ENCODE measurements at regions not wholly inside any gene's neighbourhood (a gene's known extent, or its start where the extent isn't known, plus 50 kb on each side); places are given as distances from the start of the nearest gene placed in this dataset.

GRCh38 chrX:4379071-4379470 is 665.6 kb upstream of the PRKX start:
- Histone ChIP-seq H3K9me3 (ENCODE audit: control insufficient read depth in 1 of 2, insufficient read depth in 1 of 2, low read length in 2 of 2) (no peaks in the 10 kb centered on the region), H3K4me1 (ENCODE audit: insufficient read depth, low read length) (no peaks in the 10 kb centered on the region), H3K27ac (ENCODE audit: low read depth in 1 of 2, low read length in 2 of 2) (no peak overlapping the region), H3K4me3 (ENCODE audit: low read length) (no peak overlapping the region), H3K27me3 (ENCODE audit: control insufficient read depth in 1 of 2, insufficient read depth in 2 of 2, low read length in 2 of 2) (no peaks in the 10 kb centered on the region), H3K36me3 (ENCODE audit: insufficient read depth, low read length) (no peaks in the 10 kb centered on the region)
- Mint-ChIP-seq H3K4me3 (no peak overlapping the region), H3K27ac (no peak overlapping the region), H3K27me3 (no peaks in the 10 kb centered on the region), H3K4me1 (ENCODE audit: low read depth) (no peaks in the 10 kb centered on the region), H3K36me3 (ENCODE audit: low read depth) (no peaks in the 10 kb centered on the region), H3K9me3 (no peaks in the 10 kb centered on the region)
- ChIA-PET CTCF (no interaction called here), POLR2A (no interaction called here)
- DNase-seq: no peak
- intact Hi-C loops (cut with DNase I, micrococcal nuclease): no loop called here
- ATAC-seq (ENCODE audit: poor library complexity): no peak
- no peak for TF ChIP-seq CTCF (IDR thresholded peaks at IDR 0.05)

GRCh38 chrX:4373791-4374190 is 660.3 kb upstream of the PRKX start:
- Histone ChIP-seq H3K4me1 (ENCODE audit: insufficient read depth, low read length) (no peaks in the 10 kb centered on the region), H3K9me3 (ENCODE audit: control insufficient read depth in 1 of 2, insufficient read depth in 1 of 2, low read length in 2 of 2) (no peaks in the 10 kb centered on the region), H3K4me3 (ENCODE audit: low read length) (no peak overlapping the region), H3K27me3 (ENCODE audit: control insufficient read depth in 1 of 2, insufficient read depth in 2 of 2, low read length in 2 of 2) (no peaks in the 10 kb centered on the region), H3K36me3 (ENCODE audit: insufficient read depth, low read length) (no peaks in the 10 kb centered on the region), H3K27ac (ENCODE audit: low read depth in 1 of 2, low read length in 2 of 2) (no peak overlapping the region)
- ChIA-PET POLR2A (no interaction called here), CTCF (no interaction called here)
- no peak for TF ChIP-seq CTCF (IDR thresholded peaks at IDR 0.05)
- H3K36me3 Mint-ChIP-seq (ENCODE audit: low read depth): no peaks in the 10 kb centered on the region
- DNase-seq (no peak), ATAC-seq (ENCODE audit: poor library complexity) (no peak)
- intact Hi-C loops (cut with DNase I, micrococcal nuclease): no loop called here
- no peak overlapping the region for H3K27ac Mint-ChIP-seq
- H3K4me1 Mint-ChIP-seq (ENCODE audit: low read depth): no peaks in the 10 kb centered on the region
- H3K4me3 Mint-ChIP-seq: no peak overlapping the region
- H3K9me3 Mint-ChIP-seq: no peaks in the 10 kb centered on the region
- H3K27me3 Mint-ChIP-seq: no peaks in the 10 kb centered on the region

GRCh38 chrX:4358577-4358976 is 645.1 kb upstream of the PRKX start:
- peaks cover 2% of the 10 kb centered on the region for H3K9me3 Mint-ChIP-seq
- ChIA-PET POLR2A (no interaction called here), CTCF (no interaction called here)
- intact Hi-C loops (cut with DNase I, micrococcal nuclease): no loop called here
- no peak for TF ChIP-seq CTCF (IDR thresholded peaks at IDR 0.05)
- H3K9me3 ChIP-seq (ENCODE audit: control insufficient read depth in 1 of 2, insufficient read depth in 1 of 2, low read length in 2 of 2): no peaks in the 10 kb centered on the region
- H3K27me3 ChIP-seq (ENCODE audit: control insufficient read depth in 1 of 2, insufficient read depth in 2 of 2, low read length in 2 of 2): no peaks in the 10 kb centered on the region
- no peak overlapping the region for H3K27ac Mint-ChIP-seq
- DNase-seq (no peak), ATAC-seq (ENCODE audit: poor library complexity) (no peak)
- no peak overlapping the region for H3K4me3 ChIP-seq (ENCODE audit: low read length)
- no peaks in the 10 kb centered on the region for H3K27me3 Mint-ChIP-seq
- no peaks in the 10 kb centered on the region for H3K36me3 ChIP-seq (ENCODE audit: insufficient read depth, low read length)
- no peak overlapping the region for H3K4me3 Mint-ChIP-seq
- no peaks in the 10 kb centered on the region for H3K4me1 Mint-ChIP-seq (ENCODE audit: low read depth)
- no peaks in the 10 kb centered on the region for H3K4me1 ChIP-seq (ENCODE audit: insufficient read depth, low read length)
- no peaks in the 10 kb centered on the region for H3K36me3 Mint-ChIP-seq (ENCODE audit: low read depth)
- H3K27ac ChIP-seq (ENCODE audit: low read depth in 1 of 2, low read length in 2 of 2): no peak overlapping the region

Data from CD4-positive, alpha-beta T cell (primary cell).